Medulla oblongata (tissue), 1 donor: ENCODE measurements at regions not wholly inside any gene's neighbourhood (a gene's known extent, or its start where the extent isn't known, plus 50 kb on each side); places are given as distances from the start of the nearest gene placed in this dataset.

ENCODE experiments used
- DNase-seq: peaks from one replicate; pipeline ENCODE4 v3.0.0-alpha.2; 2015; ENCODE audit errors: extremely low spot score

DNA sequence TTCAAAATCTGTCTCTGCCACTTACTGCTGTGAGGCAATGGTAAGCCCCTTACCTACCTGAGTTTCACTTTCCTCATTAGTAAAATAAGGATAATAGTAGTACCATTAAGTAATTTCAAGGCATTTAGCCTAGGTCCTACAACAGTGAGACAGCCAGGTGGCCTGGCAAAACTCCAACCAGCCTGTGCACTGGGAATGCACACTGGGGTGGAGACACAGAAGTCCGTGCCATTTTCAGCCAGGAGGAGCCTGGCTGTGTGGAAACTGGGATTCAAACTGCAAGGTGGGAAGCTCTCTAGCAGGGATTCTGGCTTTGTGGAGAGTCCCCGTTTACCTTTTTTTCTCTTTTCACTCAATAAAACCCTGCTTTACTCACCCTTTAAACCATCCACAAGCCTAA lies 630.4 kb downstream of the PRELID2 start:
- DNase-seq, result no peak

- no peak for DNase-seq
These were observed 631.9 kb downstream of the PRELID2 start for GRCh38 chr5:145203193-145203592.

GRCh38 chr5:145198525-145199260 lies 636.4 kb downstream of the PRELID2 start:
- DNase-seq, result no peak

DNA sequence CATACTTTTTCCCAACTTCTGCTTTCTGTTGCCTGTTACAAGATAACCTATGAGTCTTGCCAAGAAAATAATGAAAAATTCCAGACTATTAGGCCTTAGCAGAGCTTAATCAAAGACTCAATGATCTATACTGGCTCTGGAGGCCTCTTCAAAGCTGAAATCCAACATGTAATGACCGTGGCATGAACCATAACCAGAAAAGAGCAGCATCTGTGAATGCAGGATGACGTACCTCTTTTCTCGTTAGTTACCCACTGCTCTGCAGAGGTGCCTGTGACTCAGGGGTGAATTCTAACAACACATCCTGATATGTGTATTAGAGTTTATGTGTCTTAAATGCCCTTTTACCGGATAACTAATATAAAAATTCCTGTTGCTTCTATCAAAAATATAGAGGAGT lies 645.4 kb downstream of the PRELID2 start:
- DNase-seq, result no peak

GRCh38 chr5:145180371-145180770 lies 654.8 kb downstream of the PRELID2 start:
- DNase-seq, result no peak

DNA sequence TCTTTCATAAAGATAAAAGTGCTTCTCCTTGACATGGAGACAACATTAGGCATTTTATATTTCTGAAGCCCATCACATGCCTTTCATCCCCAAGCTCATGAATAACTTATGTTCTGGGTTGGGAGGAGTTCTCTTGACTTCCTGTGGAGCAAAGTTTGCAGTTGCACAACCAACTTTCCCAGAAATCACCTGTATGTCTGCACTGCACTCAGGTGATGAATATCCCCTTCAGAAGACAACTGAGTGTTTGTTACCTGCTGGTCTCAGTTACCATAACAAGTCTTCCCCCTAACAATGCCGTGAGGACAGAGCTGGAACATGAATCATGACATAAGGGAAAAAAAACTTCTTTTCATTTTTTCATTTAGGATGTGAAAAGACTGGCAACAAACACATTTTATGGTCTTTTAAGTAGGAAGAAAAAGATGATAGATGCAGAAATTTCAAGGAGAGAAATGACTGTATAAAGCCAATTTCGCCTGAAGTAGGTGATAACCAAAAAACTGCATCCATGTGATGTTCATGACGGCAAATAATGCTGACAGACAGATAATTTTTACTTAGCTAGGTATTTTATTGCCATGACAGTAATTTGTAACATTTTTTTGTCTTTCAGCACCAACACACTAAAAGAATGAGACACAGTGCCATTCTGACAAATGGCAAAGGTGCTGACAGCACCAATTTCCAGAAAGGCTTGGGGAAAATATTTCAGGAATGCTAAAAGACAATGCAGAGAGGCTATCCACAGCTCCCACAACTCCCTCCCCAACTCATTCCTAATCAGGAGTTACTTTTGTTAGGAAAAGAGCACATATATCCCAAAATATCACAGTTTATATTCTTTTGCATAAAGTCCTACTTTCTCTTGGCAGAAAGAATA lies 656.3 kb downstream of the PRELID2 start:
- no peak for DNase-seq

DNA sequence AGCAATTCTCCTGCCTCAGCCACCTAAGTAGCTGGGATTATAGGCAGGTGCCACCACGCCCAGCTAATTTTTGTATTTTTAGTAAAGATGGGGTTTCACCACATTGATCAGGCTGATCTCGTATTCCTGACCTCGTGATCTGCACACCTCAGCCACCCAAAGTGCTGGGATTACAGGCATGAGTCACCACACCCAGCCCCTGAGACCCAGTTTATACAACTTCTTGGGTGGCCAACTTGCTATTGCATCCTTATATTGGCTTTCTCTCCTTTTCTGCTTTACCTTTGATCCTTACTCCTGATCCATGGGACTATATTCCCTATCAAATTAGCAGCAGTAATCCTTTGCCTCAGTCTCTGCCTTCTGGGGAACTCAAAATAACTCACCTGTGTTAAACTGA lies 659.1 kb downstream of the PRELID2 start:
- no peak for DNase-seq

DNA sequence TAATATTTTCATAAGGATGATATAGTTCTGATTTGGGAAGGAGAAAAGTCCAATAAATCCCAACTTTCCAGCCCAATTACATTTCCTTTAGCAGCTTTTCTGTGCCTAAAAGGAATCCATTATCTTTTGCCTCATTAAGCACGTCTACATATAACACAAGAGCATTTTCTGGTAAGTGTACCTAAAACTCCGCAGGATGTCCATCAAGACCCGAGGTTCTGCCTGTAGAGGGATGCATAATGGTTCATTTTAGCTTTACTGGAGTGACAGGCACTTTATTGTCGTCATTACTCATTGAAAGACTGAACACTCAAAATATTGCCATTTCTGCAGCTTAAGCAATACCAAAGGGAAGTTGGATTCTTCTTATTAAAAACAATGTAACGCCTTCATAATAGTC lies 669.0 kb downstream of the PRELID2 start:
- no peak for DNase-seq

- DNase-seq, result no peak
These were observed 671.3 kb downstream of the PRELID2 start for GRCh38 chr5:145163876-145164275.

- DNase-seq, result no peak
These were observed 672.5 kb downstream of the PRELID2 start for GRCh38 chr5:145162626-145163025.

- no peak for DNase-seq
These were observed 673.8 kb downstream of the PRELID2 start for GRCh38 chr5:145161391-145161790.

GRCh38 chr5:145160679-145161078 lies 674.5 kb downstream of the PRELID2 start:
- no peak for DNase-seq

DNA sequence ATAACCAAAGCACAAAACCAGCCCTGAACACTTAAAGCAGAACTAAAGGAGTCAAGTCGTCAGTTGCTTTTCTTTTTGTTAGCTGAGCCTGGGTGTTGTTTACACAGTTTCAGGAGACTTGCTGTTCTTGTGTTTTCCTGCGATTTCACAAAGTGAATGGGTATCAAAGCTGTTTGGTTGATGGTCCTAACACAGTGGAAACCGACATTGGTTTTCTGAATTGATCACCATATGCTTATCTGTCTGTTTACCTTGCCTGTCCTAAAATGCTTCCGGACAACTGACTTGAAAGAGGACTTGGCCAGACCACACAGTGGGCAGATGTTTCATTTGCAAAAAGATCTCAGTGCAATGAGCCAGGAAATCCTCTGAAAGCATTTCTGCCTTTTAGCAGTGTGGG lies 676.4 kb downstream of the PRELID2 start:
- no peak for DNase-seq

GRCh38 chr5:145157841-145158240 lies 677.3 kb downstream of the PRELID2 start:
- no peak for DNase-seq

DNA sequence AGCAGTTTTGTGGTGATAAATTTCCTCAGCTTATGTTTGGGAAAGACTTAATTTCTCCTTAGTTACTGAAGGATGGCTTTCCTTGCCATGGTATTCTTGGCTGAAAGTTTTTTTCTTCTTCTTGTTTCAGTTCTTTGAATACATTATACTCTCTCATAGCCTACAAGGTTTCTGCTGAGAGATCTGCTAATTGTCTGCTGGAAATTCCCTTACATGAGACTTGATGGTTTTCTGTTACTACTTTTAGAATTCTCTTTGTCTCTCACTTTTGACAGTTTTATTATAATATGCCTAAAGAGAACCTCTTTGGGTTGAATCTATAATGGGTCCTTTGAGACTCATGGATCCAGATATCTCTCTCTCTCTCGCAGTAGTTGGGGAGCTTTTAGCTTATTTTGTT lies 693.6 kb downstream of the PRELID2 start:
- peak; percentile 8 for DNase-seq

DNA sequence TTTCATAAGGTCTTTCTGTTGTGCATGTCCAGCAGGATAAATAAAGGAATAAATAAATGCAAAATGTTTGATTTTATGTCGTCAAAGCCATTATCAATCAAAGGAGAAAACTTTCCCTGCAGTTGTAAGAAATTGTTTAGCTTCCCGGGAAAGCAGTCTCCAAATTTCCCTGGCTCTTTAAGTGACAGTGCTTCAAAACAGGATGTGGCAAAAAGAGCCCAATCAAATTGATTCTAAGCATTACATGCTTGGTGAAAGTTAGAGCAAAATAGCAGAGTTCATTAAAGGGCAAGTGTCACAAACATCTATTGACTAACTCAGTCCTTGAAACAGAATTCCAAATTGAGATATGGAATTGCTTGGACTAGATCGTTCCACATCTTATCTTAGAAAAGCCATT lies 704.1 kb downstream of the PRELID2 start:
- no peak for DNase-seq

- no peak for DNase-seq
These were observed 705.3 kb downstream of the PRELID2 start for GRCh38 chr5:145129797-145130196.

DNA sequence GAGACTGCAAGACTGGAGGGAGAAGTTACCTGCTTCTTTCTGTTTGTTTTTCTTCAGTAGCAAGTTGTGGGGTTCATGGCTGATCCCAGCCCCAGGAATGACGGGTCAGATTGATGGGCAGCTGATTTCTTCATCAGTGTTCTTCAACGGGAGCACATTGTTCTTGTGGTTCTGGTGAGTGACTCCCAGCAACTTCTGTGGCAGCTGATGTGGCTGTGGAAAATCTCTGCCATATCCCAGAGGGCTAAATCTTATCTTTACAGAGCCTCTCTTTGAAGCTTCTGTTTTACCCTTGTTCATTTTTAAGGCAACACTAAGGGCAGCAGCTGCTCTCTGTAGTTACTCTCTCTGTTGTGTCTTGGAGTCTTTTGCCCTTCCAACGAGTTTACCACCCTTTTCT lies 710.3 kb downstream of the PRELID2 start:
- no peak for DNase-seq

GRCh38 chr5:145118611-145119010 lies 716.5 kb downstream of the PRELID2 start:
- DNase-seq, result no peak

DNA sequence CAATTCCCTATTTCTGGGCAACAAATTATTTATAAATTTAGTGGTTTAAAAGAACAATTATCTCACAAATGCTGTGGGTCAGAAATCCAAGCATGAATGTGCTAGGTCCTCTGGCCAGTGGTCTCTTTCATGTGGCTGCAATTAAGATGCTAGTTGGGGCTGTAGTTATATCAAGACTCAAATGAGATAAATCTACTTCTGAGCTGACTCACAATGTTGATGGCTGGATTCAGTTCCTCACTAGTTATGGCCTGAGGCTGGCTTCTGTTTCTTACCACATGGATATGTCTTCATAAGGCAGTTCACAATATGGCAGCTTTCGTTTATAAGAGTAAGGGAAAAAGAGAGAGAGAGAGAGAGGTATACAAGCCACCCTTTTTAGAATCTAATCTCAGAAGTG lies 717.0 kb downstream of the PRELID2 start:
- DNase-seq, result no peak

- DNase-seq, result no peak
These were observed 717.9 kb downstream of the PRELID2 start for GRCh38 chr5:145117285-145117684.

DNA sequence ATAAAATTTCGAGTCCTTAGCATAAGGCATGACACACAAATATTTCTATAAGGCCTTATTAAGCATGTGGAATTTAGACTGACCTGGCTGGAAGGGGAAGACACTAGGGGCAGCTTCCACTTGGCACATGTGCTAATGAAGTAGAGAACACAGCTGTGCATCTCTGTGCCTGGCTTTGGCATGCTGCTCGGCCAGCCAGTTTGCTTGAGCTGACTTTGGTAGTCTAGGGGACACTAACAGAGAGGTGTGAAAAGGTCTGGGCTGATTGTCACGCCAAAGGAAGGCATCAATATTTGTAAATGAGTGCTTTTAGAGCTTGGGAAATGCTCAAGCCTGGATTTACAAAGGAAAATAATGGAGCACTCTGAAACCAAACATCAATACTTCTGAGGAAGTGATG lies 723.7 kb downstream of the PRELID2 start:
- no peak for DNase-seq

DNA sequence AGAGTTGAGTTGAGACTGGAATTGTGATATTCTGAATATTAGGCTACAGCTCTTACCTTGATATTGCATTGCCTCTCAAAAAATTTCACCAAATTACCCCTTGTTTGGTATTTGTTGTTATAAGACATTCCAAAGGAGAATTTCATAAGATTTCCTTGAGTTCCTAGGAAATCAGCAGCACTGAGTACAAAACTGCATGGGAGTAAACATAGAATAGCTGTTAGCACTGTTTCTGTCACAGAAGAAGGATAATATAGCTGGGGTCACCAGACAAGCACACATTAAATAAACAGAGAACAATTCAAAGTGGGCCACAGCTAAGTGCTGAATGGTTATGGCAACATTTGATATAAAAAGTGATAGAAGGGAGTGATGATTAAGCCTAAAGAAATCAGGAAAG lies 724.3 kb downstream of the PRELID2 start:
- DNase-seq, result no peak
